ENCODE measurements at regions not wholly inside any gene's neighbourhood (a gene's known extent, or its start where the extent isn't known, plus 50 kb on each side); places are given as distances from the start of the nearest gene placed in this dataset.

- TF ChIP-seq POLR2AphosphoS5 (IDR thresholded peaks at IDR 0.05; ENCODE audit: low read depth, low read length) (no peak), POLR2A (IDR thresholded peaks at IDR 0.05; ENCODE audit: low read depth, low read length) (no peak)
Observed at GRCh38 chr5:67496051-67496450, 299.5 kb upstream of the CD180 start.
